H1 (cell line): ENCODE measurements at regions not wholly inside any gene's neighbourhood (a gene's known extent, or its start where the extent isn't known, plus 50 kb on each side); places are given as distances from the start of the nearest gene placed in this dataset.

ENCODE experiments used
- BRCA1 ChIP-seq: IDR thresholded peaks from 2 replicates; pipeline ENCODE4 v1.6.1; 2012; ENCODE audit warnings: low read depth, low read length, improper control_type of control experiment
- CHD1 ChIP-seq: IDR thresholded peaks from 2 replicates; pipeline ENCODE4 v1.6.1; 2012; ENCODE audit warnings: low read depth, low read length, improper control_type of control experiment
- CTBP2 ChIP-seq: IDR thresholded peaks from 2 replicates; pipeline ENCODE4 v1.7.0; 2011; ENCODE audit warnings: borderline replicate concordance, mild to moderate bottlenecking, moderate library complexity, mixed read lengths, low read length; ENCODE audit not compliant: insufficient read depth, insufficient read length
- JUN ChIP-seq: IDR thresholded peaks from 2 replicates; pipeline ENCODE4 v1.6.1; 2011; ENCODE audit warnings: low read depth, mild to moderate bottlenecking, improper control_type of control experiment, low read length
- JUND ChIP-seq: IDR thresholded peaks from 2 replicates; pipeline ENCODE4 v1.6.1; 2011; ENCODE audit warnings: mild to moderate bottlenecking, improper control_type of control experiment, low read length
- MAFK ChIP-seq: IDR thresholded peaks from 2 replicates; pipeline ENCODE4 v1.6.1; 2012; ENCODE audit warnings: low read depth, mild to moderate bottlenecking, improper control_type of control experiment, low read length
- POU5F1 ChIP-seq: IDR thresholded peaks from 2 replicates; pipeline ENCODE4 v1.6.1; 2011; ENCODE audit warnings: low read depth, mild to moderate bottlenecking, low read length, moderate library complexity
- SP1 ChIP-seq: IDR thresholded peaks from 2 replicates; pipeline ENCODE4 v1.6.1; 2011; ENCODE audit warnings: low read depth, low read length
- SP2 ChIP-seq: IDR thresholded peaks from 2 replicates; pipeline ENCODE4 v1.6.1; 2012; ENCODE audit warnings: mild to moderate bottlenecking, low read length, inconsistent platforms
- ZNF274 ChIP-seq: IDR thresholded peaks from 2 replicates; pipeline ENCODE4 v1.7.0; 2012; ENCODE audit warnings: low read length, borderline replicate concordance; ENCODE audit errors: extremely low read depth
- TF ChIP-seq, protein P1 (sequence below): fragments of 300-600 bp; sonication (generic); IDR thresholded peaks from 2 replicates; pipeline ENCODE4 v1.7.1; 2012; ENCODE audit warnings: low read length, moderate library complexity, mild to moderate bottlenecking, inconsistent platforms; ENCODE audit not compliant: insufficient replicate concordance
- TF ChIP-seq, protein P2 (sequence below): IDR thresholded peaks from 2 replicates; pipeline ENCODE4 v1.6.1; 2012; ENCODE audit warnings: low read length, inconsistent platforms

DNA sequence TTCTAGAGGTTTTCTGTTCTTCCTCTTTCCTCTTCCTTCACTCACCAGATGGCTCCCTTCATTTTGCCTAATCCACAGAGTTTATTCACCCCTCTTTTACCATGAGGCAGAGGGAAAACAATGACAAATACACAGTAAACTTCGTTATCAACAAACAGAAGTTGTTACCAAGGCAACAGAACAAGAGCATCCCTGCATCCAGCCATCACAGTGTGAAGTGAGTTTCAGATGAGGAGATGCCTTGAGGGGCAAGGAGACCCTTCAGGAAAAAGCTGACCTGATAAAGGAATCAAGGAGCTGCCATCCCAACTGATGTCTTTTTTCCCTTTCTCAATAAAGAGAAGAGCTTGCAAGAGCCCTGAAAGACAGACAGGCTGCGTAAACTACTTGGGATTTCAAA is 195.3 kb downstream of the BRINP2 start (continued):
- TF ChIP-seq, protein P1, sequence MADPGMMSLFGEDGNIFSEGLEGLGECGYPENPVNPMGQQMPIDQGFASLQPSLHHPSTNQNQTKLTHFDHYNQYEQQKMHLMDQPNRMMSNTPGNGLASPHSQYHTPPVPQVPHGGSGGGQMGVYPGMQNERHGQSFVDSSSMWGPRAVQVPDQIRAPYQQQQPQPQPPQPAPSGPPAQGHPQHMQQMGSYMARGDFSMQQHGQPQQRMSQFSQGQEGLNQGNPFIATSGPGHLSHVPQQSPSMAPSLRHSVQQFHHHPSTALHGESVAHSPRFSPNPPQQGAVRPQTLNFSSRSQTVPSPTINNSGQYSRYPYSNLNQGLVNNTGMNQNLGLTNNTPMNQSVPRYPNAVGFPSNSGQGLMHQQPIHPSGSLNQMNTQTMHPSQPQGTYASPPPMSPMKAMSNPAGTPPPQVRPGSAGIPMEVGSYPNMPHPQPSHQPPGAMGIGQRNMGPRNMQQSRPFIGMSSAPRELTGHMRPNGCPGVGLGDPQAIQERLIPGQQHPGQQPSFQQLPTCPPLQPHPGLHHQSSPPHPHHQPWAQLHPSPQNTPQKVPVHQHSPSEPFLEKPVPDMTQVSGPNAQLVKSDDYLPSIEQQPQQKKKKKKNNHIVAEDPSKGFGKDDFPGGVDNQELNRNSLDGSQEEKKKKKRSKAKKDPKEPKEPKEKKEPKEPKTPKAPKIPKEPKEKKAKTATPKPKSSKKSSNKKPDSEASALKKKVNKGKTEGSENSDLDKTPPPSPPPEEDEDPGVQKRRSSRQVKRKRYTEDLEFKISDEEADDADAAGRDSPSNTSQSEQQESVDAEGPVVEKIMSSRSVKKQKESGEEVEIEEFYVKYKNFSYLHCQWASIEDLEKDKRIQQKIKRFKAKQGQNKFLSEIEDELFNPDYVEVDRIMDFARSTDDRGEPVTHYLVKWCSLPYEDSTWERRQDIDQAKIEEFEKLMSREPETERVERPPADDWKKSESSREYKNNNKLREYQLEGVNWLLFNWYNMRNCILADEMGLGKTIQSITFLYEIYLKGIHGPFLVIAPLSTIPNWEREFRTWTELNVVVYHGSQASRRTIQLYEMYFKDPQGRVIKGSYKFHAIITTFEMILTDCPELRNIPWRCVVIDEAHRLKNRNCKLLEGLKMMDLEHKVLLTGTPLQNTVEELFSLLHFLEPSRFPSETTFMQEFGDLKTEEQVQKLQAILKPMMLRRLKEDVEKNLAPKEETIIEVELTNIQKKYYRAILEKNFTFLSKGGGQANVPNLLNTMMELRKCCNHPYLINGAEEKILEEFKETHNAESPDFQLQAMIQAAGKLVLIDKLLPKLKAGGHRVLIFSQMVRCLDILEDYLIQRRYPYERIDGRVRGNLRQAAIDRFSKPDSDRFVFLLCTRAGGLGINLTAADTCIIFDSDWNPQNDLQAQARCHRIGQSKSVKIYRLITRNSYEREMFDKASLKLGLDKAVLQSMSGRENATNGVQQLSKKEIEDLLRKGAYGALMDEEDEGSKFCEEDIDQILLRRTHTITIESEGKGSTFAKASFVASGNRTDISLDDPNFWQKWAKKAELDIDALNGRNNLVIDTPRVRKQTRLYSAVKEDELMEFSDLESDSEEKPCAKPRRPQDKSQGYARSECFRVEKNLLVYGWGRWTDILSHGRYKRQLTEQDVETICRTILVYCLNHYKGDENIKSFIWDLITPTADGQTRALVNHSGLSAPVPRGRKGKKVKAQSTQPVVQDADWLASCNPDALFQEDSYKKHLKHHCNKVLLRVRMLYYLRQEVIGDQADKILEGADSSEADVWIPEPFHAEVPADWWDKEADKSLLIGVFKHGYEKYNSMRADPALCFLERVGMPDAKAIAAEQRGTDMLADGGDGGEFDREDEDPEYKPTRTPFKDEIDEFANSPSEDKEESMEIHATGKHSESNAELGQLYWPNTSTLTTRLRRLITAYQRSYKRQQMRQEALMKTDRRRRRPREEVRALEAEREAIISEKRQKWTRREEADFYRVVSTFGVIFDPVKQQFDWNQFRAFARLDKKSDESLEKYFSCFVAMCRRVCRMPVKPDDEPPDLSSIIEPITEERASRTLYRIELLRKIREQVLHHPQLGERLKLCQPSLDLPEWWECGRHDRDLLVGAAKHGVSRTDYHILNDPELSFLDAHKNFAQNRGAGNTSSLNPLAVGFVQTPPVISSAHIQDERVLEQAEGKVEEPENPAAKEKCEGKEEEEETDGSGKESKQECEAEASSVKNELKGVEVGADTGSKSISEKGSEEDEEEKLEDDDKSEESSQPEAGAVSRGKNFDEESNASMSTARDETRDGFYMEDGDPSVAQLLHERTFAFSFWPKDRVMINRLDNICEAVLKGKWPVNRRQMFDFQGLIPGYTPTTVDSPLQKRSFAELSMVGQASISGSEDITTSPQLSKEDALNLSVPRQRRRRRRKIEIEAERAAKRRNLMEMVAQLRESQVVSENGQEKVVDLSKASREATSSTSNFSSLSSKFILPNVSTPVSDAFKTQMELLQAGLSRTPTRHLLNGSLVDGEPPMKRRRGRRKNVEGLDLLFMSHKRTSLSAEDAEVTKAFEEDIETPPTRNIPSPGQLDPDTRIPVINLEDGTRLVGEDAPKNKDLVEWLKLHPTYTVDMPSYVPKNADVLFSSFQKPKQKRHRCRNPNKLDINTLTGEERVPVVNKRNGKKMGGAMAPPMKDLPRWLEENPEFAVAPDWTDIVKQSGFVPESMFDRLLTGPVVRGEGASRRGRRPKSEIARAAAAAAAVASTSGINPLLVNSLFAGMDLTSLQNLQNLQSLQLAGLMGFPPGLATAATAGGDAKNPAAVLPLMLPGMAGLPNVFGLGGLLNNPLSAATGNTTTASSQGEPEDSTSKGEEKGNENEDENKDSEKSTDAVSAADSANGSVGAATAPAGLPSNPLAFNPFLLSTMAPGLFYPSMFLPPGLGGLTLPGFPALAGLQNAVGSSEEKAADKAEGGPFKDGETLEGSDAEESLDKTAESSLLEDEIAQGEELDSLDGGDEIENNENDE: no peak
- no peak for TF ChIP-seq JUND
- no peak for TF ChIP-seq MAFK
- TF ChIP-seq, protein P2, sequence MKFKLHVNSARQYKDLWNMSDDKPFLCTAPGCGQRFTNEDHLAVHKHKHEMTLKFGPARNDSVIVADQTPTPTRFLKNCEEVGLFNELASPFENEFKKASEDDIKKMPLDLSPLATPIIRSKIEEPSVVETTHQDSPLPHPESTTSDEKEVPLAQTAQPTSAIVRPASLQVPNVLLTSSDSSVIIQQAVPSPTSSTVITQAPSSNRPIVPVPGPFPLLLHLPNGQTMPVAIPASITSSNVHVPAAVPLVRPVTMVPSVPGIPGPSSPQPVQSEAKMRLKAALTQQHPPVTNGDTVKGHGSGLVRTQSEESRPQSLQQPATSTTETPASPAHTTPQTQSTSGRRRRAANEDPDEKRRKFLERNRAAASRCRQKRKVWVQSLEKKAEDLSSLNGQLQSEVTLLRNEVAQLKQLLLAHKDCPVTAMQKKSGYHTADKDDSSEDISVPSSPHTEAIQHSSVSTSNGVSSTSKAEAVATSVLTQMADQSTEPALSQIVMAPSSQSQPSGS: no peak
- no peak for TF ChIP-seq CTBP2
- no peak for TF ChIP-seq SP1
- TF ChIP-seq SP2: no peak
- TF ChIP-seq POU5F1: no peak
- TF ChIP-seq BRCA1: no peak
- TF ChIP-seq JUN: no peak
- TF ChIP-seq ZNF274: no peak
- TF ChIP-seq CHD1: no peak
